Stimulated activated naive CD8-positive, alpha-beta T cell treated with anti-CD3 and anti-CD28 coated beads, Interleukin-15, Interleukin-2, amounts not matched to agents 100 ng/mL and 50 ng/mL, for 24 hours (primary cell): ENCODE measurements at regions not wholly inside any gene's neighbourhood (a gene's known extent, or its start where the extent isn't known, plus 50 kb on each side); places are given as distances from the start of the nearest gene placed in this dataset.

Experiments
- H3K27ac Mint-ChIP-seq: one replicate; pipeline ENCODE4 v1.8.0; 2021; ENCODE audit warnings: mild to moderate bottlenecking, mixed read lengths
- H3K27me3 Mint-ChIP-seq: one replicate; pipeline ENCODE4 v1.8.0; 2021; ENCODE audit warnings: mixed read lengths
- H3K36me3 Mint-ChIP-seq: one replicate; pipeline ENCODE4 v1.8.0; 2021; ENCODE audit warnings: low read depth, mixed read lengths
- H3K4me1 Mint-ChIP-seq: one replicate; pipeline ENCODE4 v1.8.0; 2021; ENCODE audit warnings: low read depth, mixed read lengths
- H3K4me3 Mint-ChIP-seq: one replicate; pipeline ENCODE4 v1.8.0; 2021; ENCODE audit warnings: mild to moderate bottlenecking, mixed read lengths
- H3K9me3 Mint-ChIP-seq: one replicate; pipeline ENCODE4 v1.8.0; 2021; ENCODE audit warnings: mixed read lengths

DNA sequence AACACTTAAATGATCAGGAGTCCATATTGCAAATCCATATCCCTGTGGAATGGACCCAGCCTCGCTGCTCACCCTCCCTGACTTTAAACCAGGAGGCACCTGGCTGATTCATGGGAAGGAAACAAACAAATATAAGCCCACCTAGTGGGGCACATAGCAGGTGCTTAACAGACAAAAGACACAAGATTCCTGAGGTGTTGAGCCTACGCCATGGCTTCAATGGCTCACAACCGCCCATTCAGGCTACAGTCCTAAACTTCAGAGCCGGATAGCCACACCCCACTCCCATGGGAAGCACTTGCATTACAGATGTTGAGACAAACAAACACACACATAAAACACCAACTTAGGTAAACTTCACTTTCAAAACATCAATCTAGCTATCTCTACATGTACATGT lies 359.9 kb downstream of the ICE1 start:
- Mint-ChIP-seq H3K4me3 (no peak overlapping the region), H3K36me3 (no peaks in the 10 kb centered on the region), H3K9me3 (peaks cover 3% of the 10 kb centered on the region), H3K27ac (no peak overlapping the region), H3K27me3 (peaks cover 3% of the 10 kb centered on the region), H3K4me1 (no peaks in the 10 kb centered on the region)

GRCh38 chr5:5781335-5781734 lies 358.9 kb downstream of the ICE1 start:
- Mint-ChIP-seq H3K27me3 (peaks cover 3% of the 10 kb centered on the region), H3K4me3 (no peak overlapping the region), H3K36me3 (no peaks in the 10 kb centered on the region), H3K9me3 (no peaks in the 10 kb centered on the region), H3K27ac (no peak overlapping the region), H3K4me1 (no peaks in the 10 kb centered on the region)

GRCh38 chr5:5780253-5780652 lies 357.8 kb downstream of the ICE1 start:
- Mint-ChIP-seq H3K27me3 (peaks cover 3% of the 10 kb centered on the region), H3K27ac (no peak overlapping the region), H3K36me3 (no peaks in the 10 kb centered on the region), H3K9me3 (no peaks in the 10 kb centered on the region), H3K4me3 (no peak overlapping the region), H3K4me1 (no peaks in the 10 kb centered on the region)

- H3K36me3 Mint-ChIP-seq: no peaks in the 10 kb centered on the region
- peaks cover 3% of the 10 kb centered on the region for H3K27me3 Mint-ChIP-seq
- H3K4me3 Mint-ChIP-seq: no peak overlapping the region
- no peaks in the 10 kb centered on the region for H3K9me3 Mint-ChIP-seq
- H3K27ac Mint-ChIP-seq: no peak overlapping the region
- no peaks in the 10 kb centered on the region for H3K4me1 Mint-ChIP-seq
Measured at GRCh38 chr5:5777013-5777412, 354.5 kb downstream of the ICE1 start.

DNA sequence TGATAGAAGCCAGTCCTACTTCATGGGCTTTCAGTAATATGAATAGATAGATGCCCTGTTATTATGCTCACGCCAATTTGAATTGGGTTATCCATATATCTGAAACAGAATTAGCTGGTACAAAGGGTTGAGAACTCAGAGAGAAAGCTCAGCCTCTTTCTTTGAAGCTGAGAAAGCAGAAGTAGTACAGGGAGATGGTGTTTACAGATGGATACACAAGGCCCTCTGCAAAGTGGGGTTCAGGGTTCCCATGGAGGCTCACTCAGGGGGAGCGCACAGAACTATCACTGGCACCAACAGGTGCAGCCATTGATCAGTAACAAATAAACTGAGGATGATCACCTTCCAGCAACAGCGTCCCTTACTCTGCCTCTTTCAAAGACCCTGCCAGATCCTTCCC lies 349.7 kb downstream of the ICE1 start:
- H3K36me3 Mint-ChIP-seq: no peaks in the 10 kb centered on the region
- H3K4me1 Mint-ChIP-seq: no peaks in the 10 kb centered on the region
- no peak overlapping the region for H3K27ac Mint-ChIP-seq
- H3K9me3 Mint-ChIP-seq: no peaks in the 10 kb centered on the region
- no peaks in the 10 kb centered on the region for H3K27me3 Mint-ChIP-seq
- no peak overlapping the region for H3K4me3 Mint-ChIP-seq

GRCh38 chr5:5770825-5771224 lies 348.3 kb downstream of the ICE1 start:
- H3K27me3 Mint-ChIP-seq: no peaks in the 10 kb centered on the region
- H3K9me3 Mint-ChIP-seq: no peaks in the 10 kb centered on the region
- no peak overlapping the region for H3K4me3 Mint-ChIP-seq
- no peaks in the 10 kb centered on the region for H3K4me1 Mint-ChIP-seq
- H3K27ac Mint-ChIP-seq: no peak overlapping the region
- H3K36me3 Mint-ChIP-seq: no peaks in the 10 kb centered on the region

DNA sequence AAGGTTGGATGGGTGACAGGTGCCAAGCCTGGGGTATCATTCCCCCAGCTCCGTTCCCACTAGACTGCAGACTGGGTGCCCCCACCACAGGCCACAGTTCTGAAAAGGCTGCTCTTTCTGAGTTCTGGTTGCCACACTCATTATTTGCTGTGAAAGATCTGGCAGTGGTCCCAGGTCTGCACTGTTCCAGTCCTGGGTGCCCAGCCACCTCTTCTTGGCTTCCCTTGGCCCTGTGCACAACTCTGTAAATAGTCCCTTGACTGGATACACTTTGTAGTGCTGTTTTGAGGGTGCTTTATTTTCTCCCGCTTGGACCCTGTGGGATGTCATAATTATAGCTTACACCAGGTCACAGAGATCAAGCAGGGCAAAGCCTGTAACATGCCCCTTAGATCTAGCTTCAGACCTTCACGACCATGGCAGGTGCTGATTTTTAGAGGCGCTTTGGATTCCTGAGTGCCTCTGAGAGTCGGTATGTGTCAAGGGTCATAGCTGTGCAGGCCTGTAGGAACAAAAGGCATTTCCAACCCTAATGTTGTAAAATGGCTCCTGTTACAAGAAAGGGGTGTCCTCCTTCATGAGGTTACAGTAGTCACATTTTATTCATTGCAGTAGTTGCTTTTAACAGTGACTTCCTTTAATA lies 344.9 kb downstream of the ICE1 start:
- peaks cover 4% of the 10 kb centered on the region for H3K27me3 Mint-ChIP-seq
- no peaks in the 10 kb centered on the region for H3K36me3 Mint-ChIP-seq
- no peak overlapping the region for H3K4me3 Mint-ChIP-seq
- H3K27ac Mint-ChIP-seq: no peak overlapping the region
- H3K4me1 Mint-ChIP-seq: no peaks in the 10 kb centered on the region
- H3K9me3 Mint-ChIP-seq: no peaks in the 10 kb centered on the region

DNA sequence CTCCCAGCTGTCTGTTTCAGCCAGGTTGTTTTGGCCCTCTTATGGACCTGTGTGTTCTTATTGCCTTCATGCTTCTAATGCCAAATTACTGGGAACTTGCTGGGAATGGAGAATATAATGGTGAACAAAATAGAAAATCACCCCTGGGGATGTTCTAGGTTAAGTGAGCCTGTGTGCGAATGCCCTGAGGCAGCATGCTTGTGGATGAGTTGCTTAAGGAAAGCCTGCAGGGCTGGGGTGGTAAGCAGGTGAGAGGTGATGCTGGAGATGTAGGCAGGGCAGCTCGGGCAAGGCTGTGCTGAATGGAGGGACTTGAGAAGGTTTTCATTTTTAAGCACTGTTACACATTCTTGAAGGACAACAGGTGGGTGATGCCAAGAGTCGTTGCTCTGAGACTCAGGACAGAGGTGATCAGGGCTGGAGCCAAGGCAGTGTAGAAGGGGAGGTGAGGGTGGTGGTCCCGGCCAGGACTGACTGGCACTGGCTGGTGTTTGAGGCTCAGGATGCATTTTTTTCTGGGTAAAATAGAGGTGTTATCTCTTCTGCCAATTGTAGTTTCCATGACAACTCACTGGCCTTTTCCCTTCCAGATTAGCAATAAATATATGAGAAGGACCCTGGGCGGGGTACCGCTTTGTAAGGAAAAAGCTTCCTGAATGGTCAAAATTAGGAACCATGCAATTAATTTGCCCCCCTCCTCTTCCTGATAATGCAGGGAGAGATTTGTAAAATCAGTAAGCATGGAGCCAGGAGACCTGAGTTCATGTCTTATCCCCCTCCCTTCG lies 342.8 kb downstream of the ICE1 start:
- Mint-ChIP-seq H3K36me3 (no peaks in the 10 kb centered on the region), H3K27me3 (peaks cover 10% of the 10 kb centered on the region), H3K4me3 (no peak overlapping the region), H3K9me3 (no peaks in the 10 kb centered on the region), H3K27ac (no peak overlapping the region), H3K4me1 (no peaks in the 10 kb centered on the region)

DNA sequence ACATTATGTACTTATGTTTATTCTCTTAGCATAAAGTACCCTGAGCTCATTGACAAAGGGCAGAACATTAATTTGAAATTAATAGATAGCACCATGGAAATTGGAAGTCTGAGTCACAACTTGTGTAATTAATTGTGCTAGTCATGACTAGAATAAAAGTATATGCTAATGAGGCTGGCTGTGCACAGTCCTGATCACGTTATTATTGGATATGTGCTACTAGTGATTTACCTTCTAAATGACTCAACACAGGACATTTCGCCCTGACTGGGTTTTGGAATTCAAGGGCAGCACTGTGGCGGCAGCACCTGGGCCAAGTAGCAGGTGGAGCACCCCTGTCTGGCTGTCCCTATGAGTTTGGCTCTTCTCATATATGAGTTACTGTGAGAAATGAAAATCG lies 341.8 kb downstream of the ICE1 start:
- Mint-ChIP-seq H3K27me3 (peaks cover 10% of the 10 kb centered on the region), H3K36me3 (no peaks in the 10 kb centered on the region), H3K9me3 (no peaks in the 10 kb centered on the region), H3K27ac (no peak overlapping the region), H3K4me3 (no peak overlapping the region), H3K4me1 (no peaks in the 10 kb centered on the region)

GRCh38 chr5:5756762-5757161 lies 334.3 kb downstream of the ICE1 start:
- no peaks in the 10 kb centered on the region for H3K4me1 Mint-ChIP-seq
- H3K27ac Mint-ChIP-seq: no peak overlapping the region
- H3K4me3 Mint-ChIP-seq: no peak overlapping the region
- peaks cover 3% of the 10 kb centered on the region for H3K27me3 Mint-ChIP-seq
- H3K9me3 Mint-ChIP-seq: no peaks in the 10 kb centered on the region
- no peaks in the 10 kb centered on the region for H3K36me3 Mint-ChIP-seq

- H3K4me3 Mint-ChIP-seq: no peak overlapping the region
- no peaks in the 10 kb centered on the region for H3K4me1 Mint-ChIP-seq
- H3K9me3 Mint-ChIP-seq: no peaks in the 10 kb centered on the region
- peaks cover 4% of the 10 kb centered on the region for H3K27me3 Mint-ChIP-seq
- H3K27ac Mint-ChIP-seq: no peak overlapping the region
- no peaks in the 10 kb centered on the region for H3K36me3 Mint-ChIP-seq
Measured at GRCh38 chr5:5755888-5756287, 333.4 kb downstream of the ICE1 start.

- Mint-ChIP-seq H3K27me3 (peaks cover 4% of the 10 kb centered on the region), H3K27ac (no peak overlapping the region), H3K4me1 (no peaks in the 10 kb centered on the region), H3K4me3 (no peak overlapping the region), H3K9me3 (no peaks in the 10 kb centered on the region), H3K36me3 (no peaks in the 10 kb centered on the region)
Measured at GRCh38 chr5:5752844-5753243, 330.4 kb downstream of the ICE1 start.

- no peaks in the 10 kb centered on the region for H3K4me1 Mint-ChIP-seq
- H3K27me3 Mint-ChIP-seq: peaks cover 4% of the 10 kb centered on the region
- peaks cover under 1% of the 10 kb centered on the region for H3K9me3 Mint-ChIP-seq
- H3K4me3 Mint-ChIP-seq: no peak overlapping the region
- H3K36me3 Mint-ChIP-seq: no peaks in the 10 kb centered on the region
- H3K27ac Mint-ChIP-seq: no peak overlapping the region
Measured at GRCh38 chr5:5751987-5752386, 329.5 kb downstream of the ICE1 start.

DNA sequence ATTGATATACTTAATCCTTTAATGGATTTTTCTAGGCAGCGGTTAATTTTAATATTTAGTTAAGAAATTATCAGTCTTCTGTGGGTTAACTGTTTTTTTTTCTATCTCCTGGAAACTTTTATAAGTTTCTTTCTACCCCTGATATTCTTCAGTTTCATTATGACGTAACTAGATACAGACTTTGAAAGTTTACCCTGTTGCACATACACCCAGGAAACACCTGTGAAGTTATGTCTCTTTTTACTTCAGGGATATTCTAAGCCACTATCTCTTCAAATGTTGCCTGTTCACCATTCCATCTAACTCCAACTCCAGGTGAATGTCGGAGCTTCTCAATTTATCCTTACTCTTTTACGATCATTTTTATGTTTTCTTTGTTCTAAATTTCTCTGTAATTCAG lies 329.0 kb downstream of the ICE1 start:
- Mint-ChIP-seq H3K4me3 (no peak overlapping the region), H3K9me3 (peaks cover 4% of the 10 kb centered on the region), H3K36me3 (no peaks in the 10 kb centered on the region), H3K4me1 (no peaks in the 10 kb centered on the region), H3K27ac (no peak overlapping the region), H3K27me3 (peaks cover 4% of the 10 kb centered on the region)

DNA sequence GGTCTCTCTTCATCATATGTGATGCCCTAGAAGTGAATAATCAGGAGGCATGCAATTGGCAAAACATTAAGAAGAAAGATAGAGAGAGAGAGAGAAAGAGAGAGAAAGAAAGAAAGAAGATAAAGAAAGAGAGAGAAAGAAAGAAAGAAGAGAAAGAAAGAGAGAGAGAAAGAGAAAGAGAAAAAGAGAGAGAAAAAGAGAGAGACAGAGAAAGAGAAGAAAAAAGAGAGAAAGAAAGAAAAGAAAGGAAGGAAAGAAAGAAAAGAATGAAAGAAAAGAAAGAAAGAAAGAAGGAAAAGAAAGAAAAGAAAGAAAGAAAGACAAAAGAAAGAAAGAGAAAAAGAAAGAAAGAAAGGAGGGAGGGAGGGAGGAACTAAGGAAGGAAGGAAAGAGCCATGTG lies 318.9 kb downstream of the ICE1 start:
- Mint-ChIP-seq H3K27ac (no peak overlapping the region), H3K9me3 (peaks cover 17% of the 10 kb centered on the region), H3K4me1 (no peaks in the 10 kb centered on the region), H3K27me3 (peaks cover 4% of the 10 kb centered on the region), H3K36me3 (no peaks in the 10 kb centered on the region), H3K4me3 (no peak overlapping the region)

GRCh38 chr5:5739490-5739945 lies 317.0 kb downstream of the ICE1 start:
- Mint-ChIP-seq H3K27ac (no peak overlapping the region), H3K36me3 (no peaks in the 10 kb centered on the region), H3K9me3 (peaks cover 8% of the 10 kb centered on the region), H3K4me1 (no peaks in the 10 kb centered on the region), H3K27me3 (peaks cover 4% of the 10 kb centered on the region), H3K4me3 (no peak overlapping the region)
